ENCODE measurements at regions not wholly inside any gene's neighbourhood (a gene's known extent, or its start where the extent isn't known, plus 50 kb on each side); places are given as distances from the start of the nearest gene placed in this dataset.

DNA sequence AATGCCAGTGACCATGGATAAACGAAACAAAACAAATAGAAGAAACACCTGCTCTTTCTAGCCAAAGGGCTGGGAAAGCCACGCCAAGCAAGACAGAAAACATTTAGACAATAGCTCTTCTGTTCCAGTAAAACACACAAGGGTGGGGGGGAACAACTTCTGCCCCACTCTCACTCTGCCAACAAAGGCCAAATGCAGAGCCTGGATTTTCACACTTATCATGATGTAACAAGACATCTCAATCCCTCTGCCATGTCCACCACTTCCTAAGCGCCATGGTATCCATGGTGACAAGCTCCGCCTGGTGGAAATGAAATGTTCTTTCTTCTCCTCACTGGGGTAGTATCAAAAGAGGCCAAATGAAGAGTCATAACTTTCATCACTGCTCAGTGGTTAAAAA is 60.6 kb downstream of the DRD1 start:
- Histone ChIP-seq H4K20me1 (ENCODE audit: insufficient read depth, low read length) (no peaks in the 10 kb centered on the region), H3K36me3 (ENCODE audit: control insufficient read depth, insufficient read depth, low read length) (no peaks in the 10 kb centered on the region), H3K23ac (ENCODE audit: low read depth, low read length) (no peak overlapping the region), H3K4ac (ENCODE audit: low read depth, low read length) (no peak overlapping the region), H3K18ac (ENCODE audit: low read depth, low read length) (no peak overlapping the region), H3K79me1 (ENCODE audit: low read depth in 1 of 2, low read length in 2 of 2) (no peaks in the 10 kb centered on the region), H2AFZ (replicated peaks; ENCODE audit: low read length, poor library complexity) (no peak overlapping the region), H3K27ac (ENCODE audit: insufficient read depth, low read length) (no peak overlapping the region), H4K91ac (ENCODE audit: insufficient read depth, low read depth, low read length) (no peak overlapping the region), H3K9me1 (ENCODE audit: insufficient read depth, low read length) (peaks cover 3% of the 10 kb centered on the region; the same call in 1 of the 2 replicates), H2BK5ac (ENCODE audit: low read depth, low read length, poor library complexity, severe bottlenecking) (no peak overlapping the region), H2AK9ac (replicated peaks; ENCODE audit: low read depth, low read length, poor library complexity) (no peak overlapping the region), H3K4me2 (ENCODE audit: low read depth, low read length) (no peak overlapping the region), H4K5ac (ENCODE audit: low read depth, low read length) (no peak overlapping the region), H3K56ac (ENCODE audit: extremely low read depth, insufficient read depth, low read length) (no peak overlapping the region), H2BK20ac (ENCODE audit: low read depth, low read length) (no peak overlapping the region), H3K9me3 (ENCODE audit: control insufficient read depth, insufficient read depth, low read length) (no peaks in the 10 kb centered on the region), H3K9ac (ENCODE audit: low read depth, low read length) (no peak overlapping the region), H2AK5ac (ENCODE audit: low read depth, low read length) (peak overlapping the region; percentile 7; the same call in 1 of the 2 replicates), H3K27me3 (ENCODE audit: control insufficient read depth, insufficient read depth, low read length) (no peaks in the 10 kb centered on the region; the same call in 1 of the 2 replicates), H3K4me3 (ENCODE audit: insufficient read depth, low read depth, low read length) (no peak overlapping the region), H4K8ac (ENCODE audit: low read depth in 2 of 2, low read length in 2 of 2) (no peak overlapping the region), H3K4me1 (ENCODE audit: control insufficient read depth, insufficient read depth, low read length) (peaks cover 3% of the 10 kb centered on the region), H2BK15ac (ENCODE audit: low read depth, low read length) (no peak overlapping the region), H2BK120ac (ENCODE audit: low read depth, low read length) (peak overlapping the region; percentile 37; the same call in 1 of the 2 replicates), H3K14ac (replicated peaks; ENCODE audit: low read depth, low read length) (no peak overlapping the region)
- in situ Hi-C loops (cut with MboI; ENCODE audit: low sequenced_read_pairs) (no loop called here), intact Hi-C loops (cut with micrococcal nuclease) (loop anchor here (10.0 kb wide), 1 partner anchor 169 kb away; no protein-coding TSS in a partner anchor), dilution Hi-C loops (cut with HindIII; ENCODE audit: low sequenced_read_pairs, unreplicated experiment) (no loop called here)
- ATAC-seq (ENCODE audit: low read depth), result no peak
- CTCF ChIA-PET, result interaction anchor here (0.8 kb wide), 1 partner anchor 22 kb away, joined by 4 read pairs; no protein-coding TSS in a partner anchor
- WGBS, 2 experiments (ENCODE audit: extremely low coverage in 2 of 2, insufficient read length in 1 of 2), result no CpG with 5 or more reads among the region's 4 CpGs
- TF ChIP-seq BHLHE40 (IDR thresholded peaks at IDR 0.05; ENCODE audit: low read depth, low read length), result no peak
- TF ChIP-seq FOS (IDR thresholded peaks at IDR 0.05; ENCODE audit: low read depth, low read length), result no peak
- TF ChIP-seq CHD1 (IDR thresholded peaks at IDR 0.05; ENCODE audit: low read depth, low read length), result no peak
- no peak for TF ChIP-seq RFX5 (IDR thresholded peaks at IDR 0.05; ENCODE audit: low read depth, low read length)
- TF ChIP-seq MAZ (IDR thresholded peaks at IDR 0.05; ENCODE audit: borderline replicate concordance, low read depth, low read length), result no peak
- no peak for TF ChIP-seq RAD21 (IDR thresholded peaks at IDR 0.05; ENCODE audit: low read length)
- TF ChIP-seq MXI1 (IDR thresholded peaks at IDR 0.05; ENCODE audit: borderline replicate concordance, low read depth, low read length), result no peak
- TF ChIP-seq, protein P1, sequence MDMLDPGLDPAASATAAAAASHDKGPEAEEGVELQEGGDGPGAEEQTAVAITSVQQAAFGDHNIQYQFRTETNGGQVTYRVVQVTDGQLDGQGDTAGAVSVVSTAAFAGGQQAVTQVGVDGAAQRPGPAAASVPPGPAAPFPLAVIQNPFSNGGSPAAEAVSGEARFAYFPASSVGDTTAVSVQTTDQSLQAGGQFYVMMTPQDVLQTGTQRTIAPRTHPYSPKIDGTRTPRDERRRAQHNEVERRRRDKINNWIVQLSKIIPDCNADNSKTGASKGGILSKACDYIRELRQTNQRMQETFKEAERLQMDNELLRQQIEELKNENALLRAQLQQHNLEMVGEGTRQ (IDR thresholded peaks at IDR 0.05; ENCODE audit: low read depth, low read length), result no peak
- TF ChIP-seq POLR2A (IDR thresholded peaks at IDR 0.05; ENCODE audit: low read depth, low read length), result no peak
- no TSS peak for BruUV-seq (replicated peaks)
- POLR2A ChIA-PET (ENCODE audit: unreplicated experiment), result no interaction called here
- no peak for DNase-seq
